DOHH2 (cell line): ENCODE measurements at regions not wholly inside any gene's neighbourhood (a gene's known extent, or its start where the extent isn't known, plus 50 kb on each side); places are given as distances from the start of the nearest gene placed in this dataset.

Experiments used
- EZH2phosphoT487 ChIP-seq: fragments of 200-600 bp; sonication (generic); IDR thresholded peaks from 2 replicates; pipeline ENCODE4 v1.6.1; 2017; ENCODE audit warnings: borderline replicate concordance, mild to moderate bottlenecking, antibody characterized with exemption, low read length, moderate library complexity, mixed read lengths
- TF ChIP-seq, protein P1 (sequence below): fragments of 200-600 bp; sonication (generic); IDR thresholded peaks from one replicate; pipeline ENCODE4 v1.5.1; 2014; ENCODE audit warnings: antibody characterized with exemption, mild to moderate bottlenecking, low read depth, low read length; ENCODE audit not compliant: poor library complexity, severe bottlenecking

DNA sequence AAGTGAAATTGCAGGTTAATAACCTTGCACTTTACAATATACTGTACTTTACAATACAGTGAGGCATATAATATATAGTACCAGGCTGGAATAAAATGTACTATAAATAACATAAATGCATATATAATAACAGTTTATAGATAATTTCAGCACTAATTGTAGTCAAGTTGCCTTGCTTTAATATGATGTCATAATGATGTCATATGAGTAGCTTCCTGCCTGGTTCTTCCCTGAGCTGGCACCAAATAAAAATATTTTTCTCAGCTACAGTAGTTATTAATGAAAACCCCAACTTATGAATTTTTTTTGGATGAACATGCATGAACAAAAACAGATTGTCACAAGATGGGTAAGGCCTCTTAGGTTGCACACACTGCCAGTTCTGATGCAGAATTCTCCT lies 816.7 kb downstream of the XPNPEP1 start:
- TF ChIP-seq, protein P1, sequence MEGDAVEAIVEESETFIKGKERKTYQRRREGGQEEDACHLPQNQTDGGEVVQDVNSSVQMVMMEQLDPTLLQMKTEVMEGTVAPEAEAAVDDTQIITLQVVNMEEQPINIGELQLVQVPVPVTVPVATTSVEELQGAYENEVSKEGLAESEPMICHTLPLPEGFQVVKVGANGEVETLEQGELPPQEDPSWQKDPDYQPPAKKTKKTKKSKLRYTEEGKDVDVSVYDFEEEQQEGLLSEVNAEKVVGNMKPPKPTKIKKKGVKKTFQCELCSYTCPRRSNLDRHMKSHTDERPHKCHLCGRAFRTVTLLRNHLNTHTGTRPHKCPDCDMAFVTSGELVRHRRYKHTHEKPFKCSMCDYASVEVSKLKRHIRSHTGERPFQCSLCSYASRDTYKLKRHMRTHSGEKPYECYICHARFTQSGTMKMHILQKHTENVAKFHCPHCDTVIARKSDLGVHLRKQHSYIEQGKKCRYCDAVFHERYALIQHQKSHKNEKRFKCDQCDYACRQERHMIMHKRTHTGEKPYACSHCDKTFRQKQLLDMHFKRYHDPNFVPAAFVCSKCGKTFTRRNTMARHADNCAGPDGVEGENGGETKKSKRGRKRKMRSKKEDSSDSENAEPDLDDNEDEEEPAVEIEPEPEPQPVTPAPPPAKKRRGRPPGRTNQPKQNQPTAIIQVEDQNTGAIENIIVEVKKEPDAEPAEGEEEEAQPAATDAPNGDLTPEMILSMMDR: no peak
- no peak for TF ChIP-seq EZH2phosphoT487
